ENCODE measurements at regions not wholly inside any gene's neighbourhood (a gene's known extent, or its start where the extent isn't known, plus 50 kb on each side); places are given as distances from the start of the nearest gene placed in this dataset. TPM values are rescaled to one million over a fixed set of nuclear protein-coding genes. Genes with fewer than 3 reads are reported as not detected.

GRCh38 chr11:43614214-43614613, 66.3 kb upstream of the HSD17B12 start:
- DNase-seq (ENCODE audit: extremely low spot score in 2 of 2) = no peak
- no peak for TF ChIP-seq POLR2A (IDR thresholded peaks at IDR 0.05)
- TF ChIP-seq, protein P1, sequence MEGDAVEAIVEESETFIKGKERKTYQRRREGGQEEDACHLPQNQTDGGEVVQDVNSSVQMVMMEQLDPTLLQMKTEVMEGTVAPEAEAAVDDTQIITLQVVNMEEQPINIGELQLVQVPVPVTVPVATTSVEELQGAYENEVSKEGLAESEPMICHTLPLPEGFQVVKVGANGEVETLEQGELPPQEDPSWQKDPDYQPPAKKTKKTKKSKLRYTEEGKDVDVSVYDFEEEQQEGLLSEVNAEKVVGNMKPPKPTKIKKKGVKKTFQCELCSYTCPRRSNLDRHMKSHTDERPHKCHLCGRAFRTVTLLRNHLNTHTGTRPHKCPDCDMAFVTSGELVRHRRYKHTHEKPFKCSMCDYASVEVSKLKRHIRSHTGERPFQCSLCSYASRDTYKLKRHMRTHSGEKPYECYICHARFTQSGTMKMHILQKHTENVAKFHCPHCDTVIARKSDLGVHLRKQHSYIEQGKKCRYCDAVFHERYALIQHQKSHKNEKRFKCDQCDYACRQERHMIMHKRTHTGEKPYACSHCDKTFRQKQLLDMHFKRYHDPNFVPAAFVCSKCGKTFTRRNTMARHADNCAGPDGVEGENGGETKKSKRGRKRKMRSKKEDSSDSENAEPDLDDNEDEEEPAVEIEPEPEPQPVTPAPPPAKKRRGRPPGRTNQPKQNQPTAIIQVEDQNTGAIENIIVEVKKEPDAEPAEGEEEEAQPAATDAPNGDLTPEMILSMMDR (IDR thresholded peaks at IDR 0.05) = no peak
- no peak for TF ChIP-seq POLR2AphosphoS5 (IDR thresholded peaks at IDR 0.05; ENCODE audit: insufficient read depth in 1 of 2, low read depth in 1 of 2)
- intact Hi-C loops (cut with DNase I) = no loop called here
- Histone ChIP-seq H3K27ac (no peak overlapping the region), H3K27me3 (no peaks in the 10 kb centered on the region), H3K9me3 (no peaks in the 10 kb centered on the region), H3K4me3 (no peak overlapping the region), H3K36me3 (no peaks in the 10 kb centered on the region), H3K4me1 (no peaks in the 10 kb centered on the region)

GRCh38 chr11:43619863-43620505, 60.6 kb upstream of the HSD17B12 start:
- intact Hi-C loops (cut with DNase I) = no loop called here
- TF ChIP-seq, protein P1 (IDR thresholded peaks at IDR 0.05) = no peak
- TF ChIP-seq POLR2AphosphoS5 (IDR thresholded peaks at IDR 0.05; ENCODE audit: insufficient read depth in 1 of 2, low read depth in 1 of 2) = no peak
- no peak for TF ChIP-seq POLR2A (IDR thresholded peaks at IDR 0.05)
- no peaks in the 10 kb centered on the region for H3K27me3 ChIP-seq

DNA sequence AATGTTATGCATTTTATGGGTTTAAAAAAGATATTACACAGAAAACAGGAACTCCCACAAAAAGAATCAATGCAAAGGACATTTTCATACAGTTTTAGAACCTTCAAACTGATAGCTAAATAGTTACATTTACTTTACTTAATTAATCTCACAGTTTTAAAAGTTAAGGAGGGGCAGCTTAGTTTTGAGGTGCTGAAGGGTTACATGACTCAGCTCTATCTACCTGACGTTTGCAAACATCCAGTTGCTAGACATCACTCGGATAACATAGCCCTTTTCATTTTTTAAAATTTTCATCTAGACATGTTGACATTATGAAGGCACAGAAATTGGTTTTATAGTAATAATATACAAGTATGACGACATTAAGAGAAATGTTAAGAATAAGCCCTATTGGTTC, 53.7 kb upstream of the HSD17B12 start:
- intact Hi-C loops (cut with DNase I) = no loop called here
- no peaks in the 10 kb centered on the region for H3K36me3 ChIP-seq
- no peaks in the 10 kb centered on the region for H3K9me3 ChIP-seq
- TF ChIP-seq, protein P1 (IDR thresholded peaks at IDR 0.05) = no peak
- no peak for TF ChIP-seq POLR2A (IDR thresholded peaks at IDR 0.05)
- TF ChIP-seq POLR2AphosphoS5 (IDR thresholded peaks at IDR 0.05; ENCODE audit: insufficient read depth in 1 of 2, low read depth in 1 of 2) = no peak
- H3K27me3 ChIP-seq = no peaks in the 10 kb centered on the region
- DNase-seq (ENCODE audit: extremely low spot score in 2 of 2) = no peak
- no peaks in the 10 kb centered on the region for H3K4me1 ChIP-seq
- no peak overlapping the region for H3K27ac ChIP-seq
- H3K4me3 ChIP-seq = no peak overlapping the region

More at GRCh38 chr11:43619863-43620505, 60.6 kb upstream of the HSD17B12 start:
- H3K9me3 ChIP-seq = no peaks in the 10 kb centered on the region
- no peak overlapping the region for H3K27ac ChIP-seq
- H3K4me1 ChIP-seq = no peaks in the 10 kb centered on the region
- H3K4me3 ChIP-seq = no peak overlapping the region
- no peak for DNase-seq (ENCODE audit: extremely low spot score in 2 of 2)
- H3K36me3 ChIP-seq = no peaks in the 10 kb centered on the region

MicroRNA genes in the stretch of these regions (microRNA counts, 767-probe panel; counts per million panel counts)
- microRNA hsa-miR-129-2-3p (2,447 to 2,913 counts per million in 2 donors), microRNA hsa-miR-129-5p (238 to 261 counts per million in 2 donors), microRNA hsa-miR-670 (238 to 261 counts per million in 2 donors)

Small RNAs in the stretch of these regions (microRNA-seq; reads per million reads assigned to microRNA genes)
- not detected for gene MIR129-2 (ENCODE audit: borderline number of aligned reads, borderline replicate concordance)
- gene MIR670 (ENCODE audit: borderline number of aligned reads, borderline replicate concordance) = not detected

Small RNAs in the stretch of these regions (small RNA-seq; reads per million reads assigned to genes)
- gene MIR129-2 (0.26 reads per million), gene MIR670 (not detected)

Data from vagina (tissue), 2 donors.